HG03520 (cell line): ENCODE measurements at regions not wholly inside any gene's neighbourhood (a gene's known extent, or its start where the extent isn't known, plus 50 kb on each side); places are given as distances from the start of the nearest gene placed in this dataset.

Experiments used
- ATAC-seq: cut with Tn5 transposase; IDR thresholded peaks from one replicate; pipeline ENCODE4 v1.9.1; 2021; ENCODE audit warnings: mild to moderate bottlenecking, moderate library complexity; ENCODE audit not compliant: unreplicated experiment

DNA sequence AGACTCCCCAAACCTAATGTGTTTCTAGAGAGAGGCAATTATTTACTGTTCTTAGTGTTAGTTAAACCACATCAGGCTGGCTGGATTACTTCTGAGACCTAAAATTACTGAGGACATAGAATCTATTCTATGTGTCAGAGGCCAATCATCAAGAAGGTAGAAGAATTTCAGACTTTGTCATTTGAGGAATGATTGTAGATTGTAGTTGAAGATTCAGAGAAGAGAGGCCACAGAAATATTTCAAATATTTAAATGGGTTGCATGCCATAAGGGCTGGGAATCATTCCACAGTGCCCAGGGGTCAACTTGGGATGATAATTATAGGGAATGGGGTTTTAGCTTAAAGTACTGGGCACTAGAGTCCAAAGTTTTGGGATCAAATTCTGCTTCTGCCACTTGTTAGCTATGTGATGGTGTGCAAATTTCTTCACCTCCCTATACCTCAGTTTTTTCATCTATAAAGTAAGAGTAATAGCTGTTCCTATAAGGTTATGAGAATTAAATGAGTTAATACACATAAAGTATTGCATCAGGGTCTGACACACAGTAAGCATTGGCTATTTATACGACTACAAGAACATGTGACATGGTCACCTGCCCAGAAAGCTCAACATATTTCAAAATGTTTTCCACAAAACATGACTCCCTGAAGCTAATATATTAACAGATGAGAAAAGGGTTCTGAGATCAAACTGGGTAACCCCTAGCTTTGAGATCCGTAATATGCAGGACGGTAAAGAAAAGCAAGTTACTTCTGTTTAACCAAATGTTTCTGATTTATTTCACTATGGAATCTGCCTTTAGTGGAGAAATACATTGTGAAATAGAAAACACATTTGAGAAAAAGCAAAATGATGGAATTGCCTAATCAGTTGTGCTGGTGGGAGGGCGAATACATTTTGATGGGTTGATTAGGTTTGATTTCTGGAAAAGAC lies 69.7 kb upstream of the SPAG17 start:
- no peak for ATAC-seq

DNA sequence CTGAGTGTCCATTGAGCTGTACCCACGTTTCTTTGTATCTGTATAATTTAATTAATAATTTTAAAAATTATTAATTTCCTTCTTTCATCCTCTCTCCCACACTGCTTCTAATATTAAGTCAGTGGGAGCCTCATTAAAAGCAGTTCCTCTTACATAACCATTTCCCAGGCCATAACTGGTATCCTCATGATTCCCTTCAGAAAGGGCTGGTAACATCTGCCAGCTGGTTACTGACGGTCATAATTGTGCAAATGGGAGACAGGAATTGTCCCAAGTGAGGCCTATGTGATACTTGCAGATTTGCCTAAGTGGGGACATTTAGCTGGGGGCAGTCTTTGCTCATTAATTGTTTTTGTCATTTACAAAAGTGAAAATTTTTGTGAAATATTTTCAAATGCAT lies 69.0 kb upstream of the SPAG17 start:
- no peak for ATAC-seq

DNA sequence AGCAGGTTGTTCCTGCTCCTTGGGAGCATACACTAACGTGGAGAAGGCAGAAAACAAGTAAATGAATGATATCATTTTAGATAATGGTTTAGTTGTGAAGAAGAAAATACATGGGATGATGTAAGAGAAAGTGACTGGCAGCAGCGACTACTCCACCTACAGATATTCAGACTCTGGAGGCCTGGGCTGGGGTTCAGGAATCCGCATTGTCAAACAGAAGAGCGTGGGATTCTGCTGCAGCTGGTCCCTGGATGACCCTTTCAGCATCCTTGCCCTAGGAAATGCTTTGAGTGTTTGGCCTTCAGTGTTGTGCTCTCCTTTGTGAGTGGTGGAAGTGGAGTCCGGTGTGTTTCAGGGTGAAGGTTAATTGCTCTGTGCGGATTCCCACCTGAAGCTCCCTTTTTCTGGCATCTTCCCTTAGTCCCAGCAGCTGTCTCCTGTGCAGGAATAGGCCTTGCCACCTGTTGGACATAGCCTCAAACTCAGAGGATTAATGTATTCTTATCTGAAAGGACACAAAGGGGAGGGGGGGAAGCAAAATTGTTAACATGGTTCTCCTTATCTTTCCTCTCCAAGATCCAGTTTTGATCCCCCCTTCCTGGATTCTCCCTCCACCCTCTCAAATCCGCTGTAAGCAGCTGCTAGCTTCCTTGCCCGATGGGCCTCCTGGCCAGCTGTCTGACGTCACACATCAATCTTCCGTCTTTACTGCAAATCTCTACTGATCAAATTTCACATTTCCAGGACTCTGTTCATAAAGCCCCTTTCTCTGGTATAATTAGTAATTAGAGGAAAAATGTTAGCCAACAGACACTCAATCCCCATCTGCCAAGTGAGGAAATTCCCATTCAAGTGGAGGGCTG lies 68.3 kb upstream of the SPAG17 start:
- no peak for ATAC-seq

DNA sequence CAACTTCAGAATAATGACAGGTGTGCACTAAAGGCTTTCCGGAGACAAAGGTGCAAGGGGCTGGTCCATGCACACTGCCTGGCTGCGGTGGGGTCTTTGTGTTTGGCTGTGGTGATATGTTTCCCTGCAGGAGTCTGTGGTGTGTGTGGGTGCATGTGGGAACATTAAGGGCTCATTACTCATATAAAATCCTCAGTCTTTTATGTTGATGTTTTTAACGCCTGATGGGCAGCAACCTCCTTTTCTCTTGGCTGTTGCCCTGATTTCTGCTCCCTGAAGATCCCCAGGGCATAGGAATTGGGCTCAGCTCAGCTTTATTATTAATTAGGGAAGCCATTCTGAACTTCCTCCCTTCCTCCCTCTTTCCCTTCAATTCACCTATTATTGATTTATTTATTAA lies 67.6 kb upstream of the SPAG17 start:
- ATAC-seq: no peak

DNA sequence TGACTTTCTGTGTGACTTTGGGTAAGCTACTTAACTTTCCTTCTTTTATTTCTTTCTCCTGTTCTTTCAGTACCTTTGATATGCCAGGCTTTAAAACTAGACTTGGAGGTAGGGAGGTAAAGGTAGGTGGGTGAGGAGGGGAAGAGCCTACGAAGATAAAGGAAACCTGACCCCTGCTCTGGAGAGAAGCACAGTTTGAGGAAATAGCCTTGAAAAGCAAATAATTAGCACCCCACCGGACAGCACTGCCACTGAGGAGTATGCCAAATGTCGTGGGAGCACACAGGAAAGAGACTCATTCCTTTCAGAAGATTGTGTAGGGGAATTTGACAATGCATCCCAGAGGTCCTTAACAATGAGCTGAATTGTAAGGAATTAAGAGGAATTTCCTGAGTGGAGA lies 65.2 kb upstream of the SPAG17 start:
- no peak for ATAC-seq

DNA sequence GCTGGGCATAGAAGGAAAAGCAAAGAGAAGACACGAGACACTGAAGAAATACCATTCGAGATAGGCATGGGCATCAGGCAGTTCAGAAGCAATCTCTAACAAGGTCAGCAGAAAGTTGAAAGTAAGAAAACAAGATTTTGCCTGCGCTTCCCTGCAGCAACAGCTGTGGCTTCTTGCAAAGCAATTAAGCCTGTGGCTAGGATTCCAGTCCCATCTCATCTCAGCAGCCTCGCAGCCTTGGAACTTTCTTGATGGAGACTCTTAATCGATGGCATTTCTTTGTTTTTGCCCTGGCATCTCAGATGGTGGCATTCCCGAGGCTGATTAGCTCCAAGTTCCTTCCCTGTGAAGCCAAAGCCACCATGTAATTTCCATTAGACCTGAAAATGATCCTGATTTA lies 64.6 kb upstream of the SPAG17 start:
- ATAC-seq: no peak

DNA sequence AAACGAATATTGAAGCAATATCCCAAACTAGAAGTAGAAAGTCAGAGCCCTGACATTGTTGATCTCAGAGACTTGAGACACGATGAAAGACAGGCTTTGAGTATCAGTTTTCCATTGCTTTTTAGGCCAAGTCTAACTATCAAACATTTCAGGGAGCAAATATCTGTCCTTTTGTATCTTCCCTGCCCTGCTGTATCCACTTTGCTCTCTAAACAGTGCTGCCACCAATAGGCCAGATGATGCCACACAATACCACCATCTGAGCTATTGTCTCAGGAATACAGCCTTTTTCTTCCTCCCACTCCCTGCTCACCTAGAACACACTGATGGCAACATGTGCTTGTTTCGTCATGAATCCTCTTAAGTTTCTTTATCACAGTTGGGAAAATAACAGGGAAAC lies 62.6 kb upstream of the SPAG17 start:
- no peak for ATAC-seq

DNA sequence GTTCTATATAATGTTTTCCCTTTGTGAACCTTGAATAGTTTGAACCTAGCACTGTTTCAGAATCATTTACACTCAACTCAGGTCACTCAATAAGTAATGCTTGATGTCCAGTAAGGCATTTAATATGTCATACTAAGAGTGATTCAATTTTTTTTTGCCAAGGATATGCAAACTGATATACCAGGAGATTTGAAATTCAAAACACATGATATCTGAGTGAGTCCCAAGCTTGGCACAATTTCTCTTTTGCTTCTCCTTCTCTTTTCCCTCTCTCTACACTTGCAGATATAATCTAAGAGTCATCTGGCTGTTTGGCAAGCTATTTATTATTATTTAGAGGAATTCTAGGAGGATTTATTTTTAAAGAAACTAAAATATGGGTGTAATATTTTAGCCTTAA lies 61.6 kb upstream of the SPAG17 start:
- ATAC-seq: no peak

DNA sequence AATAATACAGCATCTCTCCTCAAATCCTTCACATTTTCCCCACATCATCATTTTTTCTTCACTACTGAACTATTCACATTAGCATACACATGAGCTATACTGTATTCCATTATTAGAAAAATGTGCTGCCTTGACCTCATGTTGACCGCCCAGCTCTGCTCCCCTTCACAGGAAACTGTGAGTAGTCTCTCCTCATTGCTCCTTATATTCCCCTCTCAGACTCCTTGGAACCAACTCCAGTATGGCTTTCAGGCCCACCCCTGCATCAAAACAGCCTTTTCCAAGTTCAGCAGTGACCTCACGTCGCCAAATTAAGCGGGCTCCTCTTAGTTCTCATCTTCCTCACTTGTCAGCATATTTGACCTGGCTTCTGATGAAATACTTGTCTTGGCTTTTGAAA lies 59.2 kb upstream of the SPAG17 start:
- no peak for ATAC-seq

DNA sequence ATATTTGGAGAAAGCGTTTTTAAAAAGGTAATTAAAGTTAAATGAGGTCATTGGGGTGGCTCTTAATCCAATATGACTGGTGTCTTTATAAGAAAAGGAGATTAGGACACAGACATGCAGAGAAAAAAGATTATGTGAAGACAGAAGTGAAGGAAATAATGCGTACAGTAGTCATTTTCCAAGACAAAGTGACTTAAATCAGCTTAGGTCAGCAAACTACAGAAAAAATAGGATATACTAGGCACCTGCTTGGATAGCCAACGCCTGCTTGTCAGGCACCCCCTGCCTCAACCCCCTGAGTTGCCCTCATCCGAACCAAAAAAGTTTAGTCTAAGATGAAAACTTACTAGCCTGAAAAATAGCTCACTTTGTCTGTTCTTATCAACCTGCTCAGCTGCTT lies 58.2 kb upstream of the SPAG17 start:
- ATAC-seq: no peak
